IPS-15b (cell line): ENCODE measurements at regions not wholly inside any gene's neighbourhood (a gene's known extent, or its start where the extent isn't known, plus 50 kb on each side); places are given as distances from the start of the nearest gene placed in this dataset.

Experiments
- H3K27me3 ChIP-seq: one replicate; pipeline ENCODE4 v1.6.1; 2013; ENCODE audit warnings: low read length; ENCODE audit not compliant: control insufficient read depth, insufficient read depth
- H3K36me3 ChIP-seq: one replicate; pipeline ENCODE4 v1.6.1; 2013; ENCODE audit warnings: low read length; ENCODE audit not compliant: control insufficient read depth, insufficient read depth
- H3K4me1 ChIP-seq: one replicate; pipeline ENCODE4 v1.6.1; 2013; ENCODE audit warnings: mild to moderate bottlenecking, low read length; ENCODE audit not compliant: control insufficient read depth, insufficient read depth
- H3K4me3 ChIP-seq: one replicate; pipeline ENCODE4 v1.5.1; 2013; ENCODE audit warnings: low read depth, low read length
- H3K9ac ChIP-seq: one replicate; pipeline ENCODE4 v1.6.1; 2013; ENCODE audit warnings: low read depth, mild to moderate bottlenecking, low read length
- H3K9me3 ChIP-seq: one replicate; pipeline ENCODE4 v1.6.1; 2013; ENCODE audit warnings: mild to moderate bottlenecking, low read length; ENCODE audit not compliant: control insufficient read depth, insufficient read depth

GRCh38 chr2:104262714-104263113 lies 591.2 kb upstream of the POU3F3 start:
- Histone ChIP-seq H3K27me3 (no peaks in the 10 kb centered on the region), H3K4me1 (no peaks in the 10 kb centered on the region), H3K9ac (no peak overlapping the region), H3K4me3 (no peak overlapping the region), H3K9me3 (no peaks in the 10 kb centered on the region), H3K36me3 (no peaks in the 10 kb centered on the region)

- no peaks in the 10 kb centered on the region for H3K36me3 ChIP-seq
- H3K9ac ChIP-seq, result no peak overlapping the region
- H3K9me3 ChIP-seq, result no peaks in the 10 kb centered on the region
- H3K4me1 ChIP-seq, result no peaks in the 10 kb centered on the region
- H3K27me3 ChIP-seq, result no peaks in the 10 kb centered on the region
- no peak overlapping the region for H3K4me3 ChIP-seq
Measured at GRCh38 chr2:104279646-104280045, 574.3 kb upstream of the POU3F3 start.

- no peaks in the 10 kb centered on the region for H3K36me3 ChIP-seq
- H3K4me1 ChIP-seq, result no peaks in the 10 kb centered on the region
- H3K9ac ChIP-seq, result no peak overlapping the region
- H3K27me3 ChIP-seq, result no peaks in the 10 kb centered on the region
- H3K4me3 ChIP-seq, result no peak overlapping the region
- H3K9me3 ChIP-seq, result no peaks in the 10 kb centered on the region
Measured at GRCh38 chr2:104280216-104280615, 573.7 kb upstream of the POU3F3 start.

- Histone ChIP-seq H3K4me3 (no peak overlapping the region), H3K4me1 (peaks cover 6% of the 10 kb centered on the region), H3K9me3 (no peaks in the 10 kb centered on the region), H3K9ac (no peak overlapping the region), H3K36me3 (no peaks in the 10 kb centered on the region), H3K27me3 (no peaks in the 10 kb centered on the region)
Measured at GRCh38 chr2:104286841-104287240, 567.1 kb upstream of the POU3F3 start.

- Histone ChIP-seq H3K36me3 (no peaks in the 10 kb centered on the region), H3K4me1 (peaks cover 6% of the 10 kb centered on the region), H3K9ac (no peak overlapping the region), H3K4me3 (no peak overlapping the region), H3K27me3 (no peaks in the 10 kb centered on the region), H3K9me3 (no peaks in the 10 kb centered on the region)
Measured at GRCh38 chr2:104289651-104290565, 564.0 kb upstream of the POU3F3 start.

GRCh38 chr2:104290566-104290891 lies 563.4 kb upstream of the POU3F3 start:
- H3K4me1 ChIP-seq, result peaks cover 6% of the 10 kb centered on the region
- no peak overlapping the region for H3K4me3 ChIP-seq
- H3K27me3 ChIP-seq, result no peaks in the 10 kb centered on the region
- no peak overlapping the region for H3K9ac ChIP-seq
- no peaks in the 10 kb centered on the region for H3K36me3 ChIP-seq
- H3K9me3 ChIP-seq, result no peaks in the 10 kb centered on the region

- Histone ChIP-seq H3K9me3 (no peaks in the 10 kb centered on the region), H3K9ac (no peak overlapping the region), H3K4me3 (no peak overlapping the region), H3K27me3 (no peaks in the 10 kb centered on the region), H3K4me1 (no peaks in the 10 kb centered on the region), H3K36me3 (no peaks in the 10 kb centered on the region)
Measured at GRCh38 chr2:104312684-104313083, 541.2 kb upstream of the POU3F3 start.

GRCh38 chr2:104318001-104318665 lies 535.8 kb upstream of the POU3F3 start:
- Histone ChIP-seq H3K9ac (no peak overlapping the region), H3K4me1 (no peaks in the 10 kb centered on the region), H3K27me3 (no peaks in the 10 kb centered on the region), H3K36me3 (no peaks in the 10 kb centered on the region), H3K4me3 (no peak overlapping the region), H3K9me3 (no peaks in the 10 kb centered on the region)

GRCh38 chr2:104321116-104321795 lies 532.7 kb upstream of the POU3F3 start:
- H3K36me3 ChIP-seq, result no peaks in the 10 kb centered on the region
- H3K4me1 ChIP-seq, result no peaks in the 10 kb centered on the region
- no peak overlapping the region for H3K4me3 ChIP-seq
- no peaks in the 10 kb centered on the region for H3K9me3 ChIP-seq
- no peaks in the 10 kb centered on the region for H3K27me3 ChIP-seq
- no peak overlapping the region for H3K9ac ChIP-seq

DNA sequence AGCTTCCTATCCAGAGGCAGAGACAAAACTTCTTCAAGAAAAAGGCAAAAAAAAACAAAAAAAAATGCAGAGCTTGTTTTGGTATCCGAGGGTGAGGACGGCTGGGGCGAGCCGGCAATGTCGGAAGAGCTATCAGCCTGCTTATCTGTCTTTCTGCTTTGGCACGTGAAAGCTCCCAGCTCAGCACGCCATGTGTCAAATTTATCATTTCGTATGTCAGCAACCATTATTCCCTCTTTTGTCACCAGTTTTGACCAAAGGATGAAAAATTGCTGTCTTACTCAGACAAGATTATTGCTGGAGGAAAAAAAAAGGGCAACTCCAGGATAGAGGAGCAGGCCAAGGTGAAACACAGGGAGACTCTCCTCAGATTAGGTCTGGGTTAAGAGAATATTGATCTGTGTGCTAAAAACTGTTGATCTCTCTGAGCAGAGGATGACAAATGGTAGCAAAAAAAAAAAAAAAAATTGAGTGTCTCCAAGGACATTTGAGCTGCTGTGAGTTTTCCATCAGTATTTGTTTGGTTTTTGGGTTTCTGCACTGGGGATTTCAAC lies 532.0 kb upstream of the POU3F3 start:
- no peaks in the 10 kb centered on the region for H3K36me3 ChIP-seq
- H3K4me1 ChIP-seq, result no peaks in the 10 kb centered on the region
- no peak overlapping the region for H3K9ac ChIP-seq
- H3K4me3 ChIP-seq, result no peak overlapping the region
- H3K9me3 ChIP-seq, result no peaks in the 10 kb centered on the region
- H3K27me3 ChIP-seq, result no peaks in the 10 kb centered on the region

DNA sequence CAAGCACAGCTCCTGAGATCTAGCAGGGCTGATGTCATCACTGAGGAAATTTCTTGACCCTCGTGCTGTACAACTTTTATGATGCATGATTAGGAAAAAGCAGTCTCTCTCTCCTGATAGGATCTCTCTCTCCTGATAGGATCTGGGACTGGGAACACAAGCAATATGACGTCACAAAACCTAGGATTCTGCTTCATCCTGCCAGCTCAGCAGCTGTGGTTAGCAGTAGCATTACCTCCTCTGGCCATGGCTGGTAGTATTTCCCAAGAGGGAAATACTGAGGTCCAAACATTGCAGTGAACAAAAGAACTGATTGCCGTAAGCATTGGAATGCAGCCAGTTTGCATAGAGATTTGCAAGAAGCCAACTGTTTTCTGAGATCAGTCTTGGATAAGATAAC lies 521.2 kb upstream of the POU3F3 start:
- Histone ChIP-seq H3K4me1 (peaks cover 6% of the 10 kb centered on the region), H3K9me3 (no peaks in the 10 kb centered on the region), H3K4me3 (no peak overlapping the region), H3K9ac (no peak overlapping the region), H3K27me3 (no peaks in the 10 kb centered on the region), H3K36me3 (no peaks in the 10 kb centered on the region)
